Keratinocyte (primary cell): ENCODE measurements at regions not wholly inside any gene's neighbourhood (a gene's known extent, or its start where the extent isn't known, plus 50 kb on each side); places are given as distances from the start of the nearest gene placed in this dataset.
"Not testable (repeated sequence)": the region's sequence is repeated elsewhere in the genome, so short reads cannot be mapped to it uniquely, and the experiment has no call there.

ENCODE experiments used
- DNase-seq: peaks from one replicate; pipeline ENCODE4 v3.0.0-alpha.2; 2011; ENCODE audit warnings: low read depth, missing footprints, low spot score
- FAIRE-seq: peaks from 2 replicates; lab custom pipeline; 2011; peaks lifted over from hg19 to GRCh38; lab: Jason Lieb, UNC
- H2AFZ ChIP-seq: 2 replicates; pipeline ENCODE4 v1.6.0; 2012; ENCODE audit warnings: low read length, control low read depth, inconsistent platforms; ENCODE audit not compliant: control insufficient read depth
- H3K27ac ChIP-seq: 2 replicates; pipeline ENCODE4 v1.5.1; 2011; ENCODE audit warnings: low read length; ENCODE audit not compliant: control insufficient read depth, insufficient read depth
- H3K27me3 ChIP-seq: 3 replicates; pipeline ENCODE4 v1.6.0; 2011; ENCODE audit warnings: low read length; ENCODE audit not compliant: control insufficient read depth, insufficient read depth; ENCODE audit errors: extremely low read depth
- H3K36me3 ChIP-seq, 2 experiments: 2 replicates in 1 of 2; 3 replicates in 1 of 2; pipeline ENCODE4 v1.5.1; 2011; ENCODE audit warnings: low read length in 2 of 2, mild to moderate bottlenecking in 1 of 2; ENCODE audit not compliant: control insufficient read depth in 2 of 2, insufficient read depth in 2 of 2; ENCODE audit errors: extremely low read depth in 1 of 2
- H3K4me1 ChIP-seq: 3 replicates; pipeline ENCODE4 v1.5.1; 2011; ENCODE audit warnings: low read length; ENCODE audit not compliant: control insufficient read depth, insufficient read depth; ENCODE audit errors: extremely low read depth
- H3K4me2 ChIP-seq: 3 replicates; pipeline ENCODE4 v1.6.0; 2011; ENCODE audit warnings: low read depth, low read length; ENCODE audit not compliant: control insufficient read depth, insufficient read depth; ENCODE audit errors: extremely low read depth
- H3K4me3 ChIP-seq, 3 experiments: fragments of 200-600 bp in 1 of 3; sonication (generic) in 1 of 3; 2 replicates in 2 of 3; 3 replicates in 1 of 3; pipeline ENCODE4 v1.5.1; 2011 to 2016; ENCODE audit warnings: low read length in 3 of 3, mild to moderate bottlenecking in 3 of 3, control low read depth in 2 of 3, inconsistent platforms in 1 of 3, low read depth in 1 of 3, mixed read lengths in 1 of 3, mixed run types in 1 of 3, moderate library complexity in 1 of 3; ENCODE audit not compliant: control insufficient read depth in 2 of 3, insufficient read depth in 2 of 3; ENCODE audit errors: extremely low read depth in 1 of 3
- H3K79me2 ChIP-seq: 2 replicates; pipeline ENCODE4 v1.6.0; 2012; ENCODE audit warnings: low read length; ENCODE audit not compliant: control insufficient read depth, insufficient read depth
- H3K9ac ChIP-seq: 3 replicates; pipeline ENCODE4 v1.6.0; 2011; ENCODE audit warnings: low read length; ENCODE audit not compliant: control insufficient read depth, insufficient read depth; ENCODE audit errors: extremely low read depth
- H3K9me1 ChIP-seq: 3 replicates; pipeline ENCODE4 v1.6.0; 2011; ENCODE audit warnings: low read length; ENCODE audit not compliant: control insufficient read depth, insufficient read depth; ENCODE audit errors: extremely low read depth
- H3K9me3 ChIP-seq: 2 replicates; pipeline ENCODE4 v1.5.1; 2012; ENCODE audit warnings: low read depth, low read length; ENCODE audit not compliant: control insufficient read depth
- H4K20me1 ChIP-seq: 3 replicates; pipeline ENCODE4 v1.6.0; 2011; ENCODE audit warnings: low read length; ENCODE audit not compliant: control insufficient read depth, insufficient read depth; ENCODE audit errors: extremely low read depth
- dilution Hi-C: fragments of 300-500 bp; cut with MboI; formaldehyde crosslinking; loops from one replicate; pipeline ENCODE4 v1.7.0; 2020; ENCODE audit warnings: low sequenced_read_pairs; ENCODE audit not compliant: extremely low pct_ligation_motif_present

- H3K9ac ChIP-seq, H4K20me1 ChIP-seq, dilution Hi-C loops, H3K9me3 ChIP-seq, H3K79me2 ChIP-seq, FAIRE-seq, H3K36me3 ChIP-seq, H3K4me3 ChIP-seq, H3K4me2 ChIP-seq, H3K27me3 ChIP-seq, H3K9me1 ChIP-seq, H3K27ac ChIP-seq, DNase-seq, H2AFZ ChIP-seq, H3K4me1 ChIP-seq: not testable (repeated sequence)
Observed at GRCh38 chr21:6507632-6508031, 4013.8 kb upstream of the TPTE start.

GRCh38 chr21:6521777-6522176 is 3999.6 kb upstream of the TPTE start:
- H3K27me3 ChIP-seq, H3K36me3 ChIP-seq: not testable (repeated sequence)

GRCh38 chr21:6526213-6526612 is 3995.2 kb upstream of the TPTE start:
- H3K27me3 ChIP-seq, H3K4me2 ChIP-seq, H3K79me2 ChIP-seq, H3K4me1 ChIP-seq, H3K9me3 ChIP-seq, H3K27ac ChIP-seq, H3K36me3 ChIP-seq, H3K9me1 ChIP-seq, FAIRE-seq, H4K20me1 ChIP-seq, H3K9ac ChIP-seq, dilution Hi-C loops, H2AFZ ChIP-seq, DNase-seq, H3K4me3 ChIP-seq: not testable (repeated sequence)

More at GRCh38 chr21:6521777-6522176, 3999.6 kb upstream of the TPTE start:
- H4K20me1 ChIP-seq, H3K27ac ChIP-seq, H2AFZ ChIP-seq, H3K9me3 ChIP-seq, H3K4me3 ChIP-seq, H3K9me1 ChIP-seq, H3K79me2 ChIP-seq, FAIRE-seq, H3K4me2 ChIP-seq, DNase-seq, dilution Hi-C loops, H3K4me1 ChIP-seq, H3K9ac ChIP-seq: not testable (repeated sequence)

GRCh38 chr21:6530655-6531054 is 3990.7 kb upstream of the TPTE start:
- H3K9me3 ChIP-seq, H3K9me1 ChIP-seq, H3K4me2 ChIP-seq, H3K36me3 ChIP-seq, H3K27ac ChIP-seq, H3K79me2 ChIP-seq, H3K4me3 ChIP-seq, H3K4me1 ChIP-seq, H3K9ac ChIP-seq, H2AFZ ChIP-seq, FAIRE-seq, dilution Hi-C loops, H3K27me3 ChIP-seq, H4K20me1 ChIP-seq, DNase-seq: not testable (repeated sequence)

- not testable (repeated sequence) for H2AFZ ChIP-seq, H4K20me1 ChIP-seq, DNase-seq
Observed at GRCh38 chr21:6533261-6533660, 3988.1 kb upstream of the TPTE start.

More at GRCh38 chr21:6533261-6533660, 3988.1 kb upstream of the TPTE start:
- H3K79me2 ChIP-seq, H3K27ac ChIP-seq, H3K9me3 ChIP-seq, H3K4me2 ChIP-seq, dilution Hi-C loops, H3K27me3 ChIP-seq, H3K36me3 ChIP-seq, FAIRE-seq, H3K4me1 ChIP-seq, H3K4me3 ChIP-seq, H3K9ac ChIP-seq, H3K9me1 ChIP-seq: not testable (repeated sequence)
